H1 (cell line): ENCODE measurements at regions not wholly inside any gene's neighbourhood (a gene's known extent, or its start where the extent isn't known, plus 50 kb on each side); places are given as distances from the start of the nearest gene placed in this dataset.

Experiments used
- CEBPB ChIP-seq: IDR thresholded peaks from 2 replicates; pipeline ENCODE4 v1.6.1; 2012; ENCODE audit warnings: low read depth, low read length
- EZH2 ChIP-seq: fragments of 200-600 bp; sonication (generic); IDR thresholded peaks from 2 replicates; pipeline ENCODE4 v1.7.1; 2012; ENCODE audit warnings: low read depth, mild to moderate bottlenecking, moderate library complexity, low read length, inconsistent platforms; ENCODE audit not compliant: severe bottlenecking
- GABPA ChIP-seq: IDR thresholded peaks from 2 replicates; pipeline ENCODE4 v1.6.1; 2011; ENCODE audit warnings: mild to moderate bottlenecking, low read length, moderate library complexity, borderline replicate concordance; ENCODE audit not compliant: insufficient read depth
- GTF2F1 ChIP-seq: IDR thresholded peaks from 2 replicates; pipeline ENCODE4 v1.6.1; 2012; ENCODE audit warnings: low read depth, low read length, improper control_type of control experiment, borderline replicate concordance
- HDAC2 ChIP-seq, 2 experiments: fragments of 300-600 bp in 1 of 2; sonication (generic) in 1 of 2; IDR thresholded peaks; 2 replicates each; pipeline ENCODE4 v1.6.1; 2011 to 2012; ENCODE audit warnings: low read depth in 2 of 2, low read length in 2 of 2, mild to moderate bottlenecking in 2 of 2, moderate library complexity in 2 of 2, borderline replicate concordance in 1 of 2, inconsistent platforms in 1 of 2
- POLR2A ChIP-seq, 2 experiments: IDR thresholded peaks; 1 replicate in 1 of 2; 2 replicates in 1 of 2; pipeline ENCODE4 v1.6.1; 2011; ENCODE audit warnings: low read depth in 2 of 2, low read length in 2 of 2, mild to moderate bottlenecking in 2 of 2; ENCODE audit errors: control extremely low read depth in 1 of 2
- POLR2AphosphoS5 ChIP-seq: IDR thresholded peaks from 2 replicates; pipeline ENCODE4 v1.6.1; 2011; ENCODE audit warnings: low read depth, low read length
- TF ChIP-seq, protein P1 (sequence below), 3 experiments: IDR thresholded peaks; 1 replicate in 2 of 3; 2 replicates in 1 of 3; pipeline versions ENCODE4 v1.5.1 to v1.6.1; 2011; ENCODE audit warnings: low read length in 3 of 3, mild to moderate bottlenecking in 3 of 3, inconsistent platforms in 2 of 3, low read depth in 1 of 3, moderate library complexity in 1 of 3; ENCODE audit not compliant: insufficient read depth in 1 of 3; ENCODE audit errors: control extremely low read depth in 1 of 3
- TF ChIP-seq, protein P2 (sequence below): IDR thresholded peaks from 2 replicates; pipeline ENCODE4 v1.6.1; 2012; ENCODE audit warnings: inconsistent platforms

DNA sequence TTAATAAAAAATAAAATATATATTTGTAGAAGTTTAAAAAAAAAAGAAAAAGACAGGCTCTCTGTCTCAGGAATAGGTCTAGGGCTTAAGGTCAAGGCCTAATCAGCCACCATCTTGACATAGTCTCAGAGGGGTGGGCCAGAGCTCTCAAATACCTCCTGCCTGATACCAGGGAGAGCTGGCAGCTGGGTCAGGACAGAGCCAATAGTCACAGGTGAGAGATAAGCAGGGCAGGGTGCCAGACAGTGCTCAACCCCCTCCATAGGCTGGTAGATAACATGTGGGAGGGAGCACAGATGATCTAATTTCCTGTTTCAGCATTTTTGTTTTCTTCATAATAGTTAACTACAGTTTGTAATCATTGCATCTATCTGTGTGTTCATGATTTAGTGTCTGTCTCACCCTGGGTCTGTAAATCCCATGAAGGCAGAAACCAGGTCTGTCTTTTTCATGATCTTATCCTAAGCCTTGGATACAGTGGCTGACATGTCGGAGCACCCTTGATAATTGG is 152.0 kb upstream of the GRIK3 start:
- no peak for TF ChIP-seq CEBPB
- TF ChIP-seq, protein P1, sequence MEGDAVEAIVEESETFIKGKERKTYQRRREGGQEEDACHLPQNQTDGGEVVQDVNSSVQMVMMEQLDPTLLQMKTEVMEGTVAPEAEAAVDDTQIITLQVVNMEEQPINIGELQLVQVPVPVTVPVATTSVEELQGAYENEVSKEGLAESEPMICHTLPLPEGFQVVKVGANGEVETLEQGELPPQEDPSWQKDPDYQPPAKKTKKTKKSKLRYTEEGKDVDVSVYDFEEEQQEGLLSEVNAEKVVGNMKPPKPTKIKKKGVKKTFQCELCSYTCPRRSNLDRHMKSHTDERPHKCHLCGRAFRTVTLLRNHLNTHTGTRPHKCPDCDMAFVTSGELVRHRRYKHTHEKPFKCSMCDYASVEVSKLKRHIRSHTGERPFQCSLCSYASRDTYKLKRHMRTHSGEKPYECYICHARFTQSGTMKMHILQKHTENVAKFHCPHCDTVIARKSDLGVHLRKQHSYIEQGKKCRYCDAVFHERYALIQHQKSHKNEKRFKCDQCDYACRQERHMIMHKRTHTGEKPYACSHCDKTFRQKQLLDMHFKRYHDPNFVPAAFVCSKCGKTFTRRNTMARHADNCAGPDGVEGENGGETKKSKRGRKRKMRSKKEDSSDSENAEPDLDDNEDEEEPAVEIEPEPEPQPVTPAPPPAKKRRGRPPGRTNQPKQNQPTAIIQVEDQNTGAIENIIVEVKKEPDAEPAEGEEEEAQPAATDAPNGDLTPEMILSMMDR (IDR thresholded peaks at IDR 0.05; ENCODE audit: control extremely low read depth in 1 of 3, insufficient read depth in 1 of 3, low read depth in 1 of 3, low read length in 3 of 3): no peak
- TF ChIP-seq POLR2AphosphoS5: no peak
- TF ChIP-seq EZH2: no peak
- no peak for TF ChIP-seq POLR2A (IDR thresholded peaks at IDR 0.05; ENCODE audit: control extremely low read depth in 1 of 2, low read depth in 2 of 2, low read length in 2 of 2)
- TF ChIP-seq GTF2F1: no peak
- TF ChIP-seq, protein P2, sequence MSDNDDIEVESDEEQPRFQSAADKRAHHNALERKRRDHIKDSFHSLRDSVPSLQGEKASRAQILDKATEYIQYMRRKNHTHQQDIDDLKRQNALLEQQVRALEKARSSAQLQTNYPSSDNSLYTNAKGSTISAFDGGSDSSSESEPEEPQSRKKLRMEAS: no peak
- no peak for TF ChIP-seq GABPA
- TF ChIP-seq HDAC2 (IDR thresholded peaks at IDR 0.05; ENCODE audit: borderline replicate concordance in 1 of 2, low read depth in 2 of 2, low read length in 2 of 2): no peak
